HEK293T (cell line): ENCODE measurements at regions not wholly inside any gene's neighbourhood (a gene's known extent, or its start where the extent isn't known, plus 50 kb on each side); places are given as distances from the start of the nearest gene placed in this dataset.

ENCODE experiments used
- ARNT ChIP-seq: fragments of 450-650 bp; IDR thresholded peaks from 2 replicates; pipeline ENCODE4 v1.6.1; 2017; ENCODE audit warnings: mild to moderate bottlenecking
- BHLHE40 ChIP-seq: fragments of 450-650 bp; IDR thresholded peaks from 2 replicates; pipeline ENCODE4 v1.6.1; 2016; ENCODE audit warnings: mild to moderate bottlenecking, moderate library complexity, borderline replicate concordance
- CTBP1 ChIP-seq: fragments of 450-650 bp; IDR thresholded peaks from 2 replicates; pipeline ENCODE4 v1.6.1; 2016; ENCODE audit warnings: borderline replicate concordance
- ELF4 ChIP-seq: fragments of 450-650 bp; IDR thresholded peaks from 2 replicates; pipeline ENCODE4 v1.6.1; 2017; ENCODE audit warnings: antibody characterized with exemption
- FOXK2 ChIP-seq: fragments of 450-650 bp; IDR thresholded peaks from 2 replicates; pipeline ENCODE4 v1.6.1; 2016; ENCODE audit warnings: mild to moderate bottlenecking
- FOXM1 ChIP-seq: fragments of 450-650 bp; IDR thresholded peaks from 2 replicates; pipeline ENCODE4 v1.6.1; 2017; ENCODE audit warnings: mild to moderate bottlenecking, borderline replicate concordance
- HDGF ChIP-seq: fragments of 450-650 bp; IDR thresholded peaks from 2 replicates; pipeline ENCODE4 v1.6.1; 2017; ENCODE audit warnings: antibody characterized with exemption, borderline replicate concordance
- L3MBTL2 ChIP-seq: fragments of 450-650 bp; conservative IDR thresholded peaks from 2 replicates; pipeline ENCODE4 v1.6.1; 2016; ENCODE audit warnings: mild to moderate bottlenecking
- SP1 ChIP-seq: fragments of 450-650 bp; IDR thresholded peaks from 2 replicates; pipeline ENCODE4 v1.6.1; 2017
- SUZ12 ChIP-seq: fragments of 450-650 bp; IDR thresholded peaks from 2 replicates; pipeline ENCODE4 v1.6.1; 2016; ENCODE audit warnings: mild to moderate bottlenecking

GRCh38 chr12:107986183-107986582, 142.9 kb upstream of the WSCD2 start:
- TF ChIP-seq SUZ12 (no peak), FOXM1 (no peak), ARNT (no peak), FOXK2 (no peak), BHLHE40 (no peak), CTBP1 (no peak), SP1 (no peak), HDGF (no peak), L3MBTL2 (no peak), ELF4 (no peak)
